Heart left ventricle (tissue), 16 donors: ENCODE measurements at regions not wholly inside any gene's neighbourhood (a gene's known extent, or its start where the extent isn't known, plus 50 kb on each side); places are given as distances from the start of the nearest gene placed in this dataset.

Source experiments
- ATAC-seq, 4 donors: fragments of 200-7000 bp; cut with Tn5 transposase; one replicate each; pipeline ENCODE4 v1.9.1; 2020 to 2022; ENCODE audit warnings: moderate library complexity in 4 of 4, mild to moderate bottlenecking in 3 of 4, moderate number of reproducible peaks in 1 of 4
- DNase-seq, 5 donors: peaks; one replicate each; pipeline ENCODE4 v3.0.0-alpha.2; 2020
- H3K27ac ChIP-seq, 12 donors: fragments of 200-600 bp; sonication (generic) in 4 of 12; one replicate each; pipeline versions ENCODE4 v1.5.0 to v1.8.0; 2016 to 2022; ENCODE audit warnings: mild to moderate bottlenecking in 2 of 12
- H3K27me3 ChIP-seq, 9 donors: fragments of 200-600 bp; sonication (generic) in 2 of 9; one replicate each; pipeline versions ENCODE4 v1.5.1 to v1.8.0; 2016 to 2022; ENCODE audit warnings: mild to moderate bottlenecking in 3 of 9
- H3K36me3 ChIP-seq, 9 donors: fragments of 200-600 bp; sonication (generic) in 2 of 9; one replicate each; pipeline versions ENCODE4 v1.5.0 to v1.8.0; 2018 to 2022; ENCODE audit warnings: mild to moderate bottlenecking in 2 of 9
- H3K4me1 ChIP-seq, 12 donors: fragments of 200-600 bp; sonication (generic) in 4 of 12; one replicate each; pipeline versions ENCODE4 v1.5.0 to v1.8.0; 2016 to 2022; ENCODE audit warnings: mild to moderate bottlenecking in 3 of 12
- H3K4me3 ChIP-seq, 12 donors: fragments of 200-600 bp; sonication (generic) in 4 of 12; one replicate each; pipeline versions ENCODE4 v1.5.0 to v1.8.0; 2017 to 2022; ENCODE audit warnings: mild to moderate bottlenecking in 9 of 12, moderate library complexity in 4 of 12
- H3K9me3 ChIP-seq, 12 donors: fragments of 200-600 bp; sonication (generic) in 4 of 12; one replicate each; pipeline versions ENCODE4 v1.5.0 to v1.8.0; 2016 to 2022; ENCODE audit warnings: mild to moderate bottlenecking in 1 of 12
- CTCF ChIP-seq, 12 donors: fragments of 200-600 bp; sonication (generic) in 4 of 12; IDR thresholded peaks; one replicate each; pipeline versions ENCODE4 v1.5.0 to v1.8.0; 2018 to 2022; ENCODE audit warnings: antibody characterized with exemption in 12 of 12, mild to moderate bottlenecking in 5 of 12
- POLR2A ChIP-seq, 2 donors: fragments of 450-650 bp; IDR thresholded peaks; one replicate each; pipeline ENCODE4 v1.6.1; 2017; ENCODE audit warnings: antibody characterized with exemption in 2 of 2, mild to moderate bottlenecking in 2 of 2, moderate library complexity in 2 of 2
- WGBS, 4 donors: extraction: QIAGEN DNeasy Blood & Tissue Kit in 2 of 4; methylation state at CpG; one replicate each; pipeline versions ENCODE4 v1.1.5 to v1.1.7; 2013 to 2018; 5-methylcytosine and 5-hydroxymethylcytosine counted together
- intact Hi-C, 10 donors: fragments of 100-400 bp; cut with DNase I; formaldehyde crosslinking; loops; one replicate each; pipeline versions ENCODE4 v1.11.1 to v1.14.2; 2022
- donor health status: ischemic (EF 13 %, LVEDD 7.1; RV severe dilation, severe dysfunction).
- donor health status: healthy with polysubstance abuse.
- donor health status: DM: no; HTN: yes; CAD: no.
- donor health status: DM: no; HTN: no; CAD: no.
- donor health status: ischemic (EF 25% LVEDD 6.9; RV normal size, moderate dysfunction).
- donor health status: ischemic (EF 25% LVEDD 5.7; RV mildly dilated, moderate dysfunction).
- donor health status: healthy.
- donor health status: DM: yes; HTN: yes; CAD: no.
- donor health status: ischemic (EF 35%, LVEDD 5.7; RV mildly dilated, moderate dysfunction).
- donor health status: nonischemic (EF 11% LVEDD 7.7; RV severe dilation, severe dysfunction).
- donor health status: DM: yes; HTN: yes; CAD: no.
- donor health status: PGD.
- donor health status: ischemic (EF 29% LVEDD 5.4; RV normal size, mild dysfunction).
- donor health status: nonischemic (EF 23%, LVEDD 6.1; RV moderate dilation, normal function).

DNA sequence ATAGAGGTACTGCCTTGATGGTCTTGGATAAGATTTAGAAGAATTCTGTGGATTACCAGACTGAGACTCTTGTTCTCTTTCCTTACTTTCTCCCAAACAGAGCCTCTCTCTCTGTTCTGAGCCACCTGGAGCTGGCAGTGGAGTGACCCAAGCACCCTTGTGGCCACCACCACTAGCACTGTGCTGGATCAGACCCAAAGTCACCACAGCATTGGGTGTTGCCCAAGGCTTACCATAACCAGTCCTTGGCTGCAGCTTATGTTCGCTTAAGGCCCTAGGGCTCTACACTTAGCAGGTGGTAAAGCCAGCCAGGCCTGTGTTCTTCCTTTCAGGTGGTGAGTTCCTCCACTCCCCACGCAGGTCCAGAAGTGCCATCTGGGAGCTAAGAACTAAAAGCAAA lies 79.8 kb downstream of the SEM1 start:
- WGBS, 4 donors = 89 to 100% (median 95%) methylated on average over 1 to 2 of the region's 2 CpGs
- no peak overlapping the region for H3K4me3 ChIP-seq
- H3K4me1 ChIP-seq = no peaks in the 10 kb centered on the region
- no peak for DNase-seq
- ATAC-seq = no peak
- intact Hi-C loops = no loop called here
- no peaks in the 10 kb centered on the region for H3K36me3 ChIP-seq
- TF ChIP-seq CTCF (IDR thresholded peaks at IDR 0.05) (no peak), POLR2A (IDR thresholded peaks at IDR 0.05) (no peak)
- H3K9me3 ChIP-seq = no peaks in the 10 kb centered on the region
- no peaks in the 10 kb centered on the region for H3K27me3 ChIP-seq
- no peak overlapping the region for H3K27ac ChIP-seq

DNA sequence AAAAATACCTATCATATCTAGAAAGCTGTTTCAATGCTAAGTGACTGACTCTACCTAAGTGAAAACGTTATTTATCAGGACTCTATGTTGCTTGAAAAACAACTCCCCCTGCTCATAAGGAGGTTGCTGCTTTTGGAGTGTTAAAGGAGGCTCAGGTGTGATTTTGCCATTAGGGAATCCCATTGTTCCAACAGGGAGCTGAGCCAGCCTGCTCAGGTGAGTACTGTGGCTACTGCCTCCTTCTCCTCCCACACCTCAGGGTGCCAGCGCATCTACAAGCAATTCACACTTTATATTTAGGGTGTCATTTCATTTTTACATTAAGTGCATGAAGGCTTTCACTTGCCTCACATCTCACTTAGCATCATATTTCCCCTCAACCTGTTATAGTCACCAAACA lies 84.7 kb downstream of the SEM1 start:
- WGBS, 4 donors = 36 to 47% (median 46%) methylated on average over 2 of the region's 2 CpGs
- Histone ChIP-seq H3K36me3 (no peaks in the 10 kb centered on the region), H3K27me3 (no peaks in the 10 kb centered on the region), H3K4me1 (no peaks in the 10 kb centered on the region), H3K27ac (no peak overlapping the region), H3K9me3 (peaks cover 0 to 11% (median 0%) of the 10 kb centered on the region in 12 donors), H3K4me3 (no peak overlapping the region)
- ATAC-seq (no peak), DNase-seq (no peak)
- TF ChIP-seq CTCF (IDR thresholded peaks at IDR 0.05) (no peak), POLR2A (IDR thresholded peaks at IDR 0.05) (no peak)
- intact Hi-C loops = no loop called here

DNA sequence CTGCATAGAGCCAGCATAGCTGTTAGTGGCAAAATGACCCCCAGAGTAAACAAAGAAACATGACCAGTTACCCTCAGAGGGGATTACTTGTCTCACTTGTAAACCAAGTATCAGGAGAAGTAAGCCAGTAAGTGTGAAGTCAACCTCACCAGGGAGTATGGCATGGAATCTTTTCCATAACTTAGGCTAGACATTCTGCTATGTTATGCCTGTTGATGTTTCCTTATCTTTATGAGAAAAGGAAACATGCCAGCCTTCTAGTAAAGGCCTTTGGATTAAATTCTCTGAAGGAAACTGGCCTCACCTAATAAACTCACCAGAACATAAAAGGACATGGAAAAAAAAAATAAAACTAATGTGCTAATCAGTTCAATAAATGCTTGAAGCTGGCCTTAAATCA lies 87.7 kb downstream of the SEM1 start:
- intact Hi-C loops = no loop called here
- no peaks in the 10 kb centered on the region for H3K36me3 ChIP-seq
- H3K27ac ChIP-seq = no peak overlapping the region
- DNase-seq (no peak), ATAC-seq (no peak)
- H3K4me1 ChIP-seq = no peaks in the 10 kb centered on the region
- H3K4me3 ChIP-seq = no peak overlapping the region
- H3K9me3 ChIP-seq = peaks cover 0 to 33% (median 5%) of the 10 kb centered on the region in 12 donors
- TF ChIP-seq POLR2A (IDR thresholded peaks at IDR 0.05) = no peak
- no peak for TF ChIP-seq CTCF (IDR thresholded peaks at IDR 0.05)
- H3K27me3 ChIP-seq = no peaks in the 10 kb centered on the region

DNA sequence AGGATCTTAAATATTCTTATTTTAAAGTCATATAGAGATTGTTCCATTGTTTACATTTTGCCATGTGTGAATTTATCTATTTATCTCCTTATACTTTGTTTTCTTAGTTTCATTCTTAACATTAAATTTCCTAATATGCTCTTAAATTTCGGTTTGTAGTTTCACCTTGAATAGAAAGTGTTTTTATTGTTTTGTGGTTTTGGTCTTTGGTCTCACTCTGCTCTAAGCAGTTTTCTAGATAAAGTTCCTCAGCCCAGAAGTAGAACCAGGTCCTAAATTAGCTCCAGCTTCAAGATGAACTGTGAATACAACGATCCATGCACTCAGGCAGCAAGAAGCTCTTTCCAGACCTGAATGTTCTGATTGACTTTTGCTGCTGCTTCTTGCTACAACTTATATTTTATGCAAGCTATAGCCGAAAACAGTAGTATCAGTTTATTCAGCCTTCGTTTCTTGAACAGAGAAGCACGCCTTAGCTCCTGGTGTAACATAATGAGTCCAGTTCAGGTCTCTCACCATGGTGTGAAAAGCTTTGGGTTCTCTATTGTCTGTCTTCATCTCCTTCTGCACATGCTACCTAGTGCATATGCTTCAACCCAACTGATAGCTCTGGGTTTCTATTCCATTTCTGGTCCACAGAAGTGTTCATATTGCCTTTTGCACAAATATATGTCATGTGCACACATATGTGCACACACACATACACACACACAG lies 95.3 kb downstream of the SEM1 start:
- intact Hi-C loops = no loop called here
- H3K9me3 ChIP-seq = peaks cover 0 to 56% (median 8%) of the 10 kb centered on the region in 12 donors
- ATAC-seq = no peak

More for the DNA sequence above, 95.3 kb downstream of the SEM1 start:
- Histone ChIP-seq H3K4me1 (no peaks in the 10 kb centered on the region), H3K4me3 (no peak overlapping the region), H3K36me3 (no peaks in the 10 kb centered on the region), H3K27me3 (no peaks in the 10 kb centered on the region), H3K27ac (no peak overlapping the region)
- DNase-seq = no peak
- WGBS, 4 donors = 83 to 89% (median 86%) methylated on average over 5 of the region's 5 CpGs
- TF ChIP-seq CTCF (IDR thresholded peaks at IDR 0.05) (no peak), POLR2A (IDR thresholded peaks at IDR 0.05) (no peak)
